NCI-H1417 treated with DMSO at 0.1 percent for 48 hours (cell line): ENCODE measurements at regions not wholly inside any gene's neighbourhood (a gene's known extent, or its start where the extent isn't known, plus 50 kb on each side); places are given as distances from the start of the nearest gene placed in this dataset.

Experiments
- DNase-seq: peaks from one replicate; lab custom pipeline; 2025; lab: John Stamatoyannopoulos, UW

DNA sequence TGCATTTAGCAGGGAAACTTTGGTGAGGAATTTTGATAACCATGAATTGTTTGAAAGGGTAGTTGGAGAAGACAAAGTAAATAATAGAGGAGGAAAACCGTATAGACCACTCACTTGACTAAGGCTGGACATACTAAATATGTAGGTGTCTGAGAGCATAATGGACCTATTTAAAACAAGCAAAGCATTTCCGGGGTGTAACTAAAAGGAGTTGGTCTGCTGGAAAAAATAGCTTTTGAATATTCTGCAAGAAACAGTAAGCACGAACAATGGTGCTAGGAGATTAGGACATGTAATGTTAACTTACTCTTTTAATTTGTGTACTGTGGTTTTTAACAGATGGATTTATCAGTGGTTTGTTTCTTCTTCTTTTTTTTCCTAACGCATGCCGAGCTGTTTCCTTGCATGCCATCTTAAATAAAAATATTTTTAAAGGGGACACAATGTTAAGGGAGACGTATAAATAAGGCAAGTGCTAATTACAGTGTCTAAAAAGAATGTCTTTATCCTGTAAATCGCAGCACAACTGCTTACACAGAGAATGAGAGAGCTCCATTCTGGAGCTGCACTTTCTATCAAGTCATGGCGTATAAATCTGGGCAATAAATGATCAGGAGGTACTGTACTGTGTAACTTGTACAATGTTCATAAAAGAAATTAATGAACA lies 492.1 kb downstream of the LMO4 start:
- no peak for DNase-seq

DNA sequence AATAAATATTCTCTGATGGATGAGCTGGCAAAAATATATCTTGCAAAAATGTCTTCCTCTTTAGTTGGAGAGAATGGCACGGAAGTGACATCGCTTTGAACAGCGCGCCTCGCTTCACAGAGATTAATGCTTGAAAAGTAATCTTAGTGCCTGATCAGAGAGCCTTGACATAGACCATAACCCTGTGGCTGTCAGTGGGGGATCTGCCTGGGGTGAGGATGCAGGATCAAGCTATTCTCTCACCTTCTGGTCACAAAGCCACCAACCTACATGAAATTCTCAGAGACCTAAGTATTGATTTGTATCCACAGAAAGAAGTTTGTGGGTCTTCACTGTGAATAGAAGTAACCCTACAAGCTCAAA lies 492.6 kb downstream of the LMO4 start:
- no peak for DNase-seq

DNA sequence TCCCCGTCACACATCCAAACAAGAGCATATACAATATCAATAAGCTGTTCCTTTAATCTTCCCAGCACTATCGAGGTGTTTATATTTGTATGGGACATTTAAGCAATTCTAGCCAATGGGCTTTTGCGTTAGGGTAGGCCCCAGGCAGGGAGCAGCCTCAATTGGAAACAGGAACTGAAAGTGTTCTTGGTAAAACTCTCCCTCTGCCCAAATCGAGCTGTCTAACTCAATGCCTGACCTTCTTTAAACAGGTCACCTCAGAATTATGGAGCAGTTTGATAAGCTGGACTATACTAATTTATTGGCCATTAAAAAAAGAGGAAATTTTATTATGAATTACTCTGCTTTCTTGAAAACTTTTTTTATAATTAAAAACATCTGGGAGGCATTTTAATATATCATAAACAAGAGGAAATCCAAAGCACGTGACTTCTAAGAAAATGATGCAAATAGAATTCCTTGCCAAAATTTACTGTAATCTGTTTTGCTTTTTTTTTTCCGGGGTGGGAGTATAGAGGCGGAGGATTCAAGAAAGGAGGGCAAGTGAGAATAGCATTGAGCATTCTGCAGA lies 498.1 kb downstream of the LMO4 start:
- no peak for DNase-seq

DNA sequence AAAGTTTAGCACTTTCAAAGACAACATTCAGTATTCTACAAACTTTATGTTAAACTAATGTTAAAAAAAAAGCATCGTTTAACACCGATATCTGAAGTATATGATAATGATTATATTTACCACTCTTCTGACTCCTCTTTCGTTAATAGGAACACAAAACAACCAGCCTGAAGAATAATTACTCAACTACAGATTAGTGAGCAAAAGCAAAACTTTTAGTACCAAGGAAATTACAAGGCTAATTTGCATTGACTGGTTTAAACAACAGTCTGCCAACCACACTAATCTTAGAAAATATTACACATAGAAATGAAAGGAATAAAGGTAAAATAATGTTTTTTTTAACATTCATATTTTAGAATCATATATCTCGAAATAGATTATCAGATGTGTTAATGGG lies 500.7 kb downstream of the LMO4 start:
- no peak for DNase-seq

DNA sequence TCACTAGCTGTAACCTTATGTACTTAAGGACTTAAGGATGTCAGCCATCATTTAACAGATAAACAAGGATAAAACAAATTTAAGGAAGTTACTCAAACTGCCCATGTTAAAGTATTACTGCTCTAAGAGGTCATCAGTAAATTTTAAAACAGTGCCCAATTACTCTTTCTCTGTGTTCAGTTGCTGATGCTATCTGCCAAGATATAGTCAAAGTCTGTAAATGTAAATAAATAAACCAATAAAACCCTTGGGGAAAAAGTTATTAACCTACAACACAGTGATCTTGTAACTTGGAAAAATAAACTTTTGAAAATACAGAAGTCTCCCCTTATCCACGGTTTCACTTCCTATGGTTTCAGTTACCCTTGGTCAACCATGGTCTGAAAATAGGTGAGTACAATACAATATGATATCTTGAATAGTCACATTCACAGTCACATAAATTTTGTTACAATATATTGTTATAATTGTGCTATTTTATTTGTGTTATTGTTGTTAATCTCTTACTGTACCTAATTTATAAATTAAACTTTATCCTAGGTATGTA lies 501.8 kb downstream of the LMO4 start:
- no peak for DNase-seq

DNA sequence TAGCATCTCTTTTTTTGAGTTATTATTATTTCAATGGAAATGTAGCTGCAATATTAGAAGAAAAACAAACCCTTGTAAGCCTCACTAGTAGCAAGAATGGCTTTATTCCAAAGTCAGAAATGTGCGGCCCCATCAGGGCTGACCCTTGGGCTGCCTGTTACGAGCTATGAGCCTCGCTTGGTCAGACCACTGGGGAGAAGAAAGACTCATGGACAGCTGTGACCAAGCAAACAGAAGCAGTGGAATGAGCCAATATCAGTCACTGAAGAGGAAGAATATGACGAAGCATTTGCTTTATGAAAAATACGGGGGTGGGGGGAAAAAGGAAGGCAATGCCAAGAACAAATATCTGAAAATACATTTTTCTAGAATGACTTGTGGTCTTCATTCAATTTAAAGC lies 504.5 kb downstream of the LMO4 start:
- DNase-seq, result no peak

DNA sequence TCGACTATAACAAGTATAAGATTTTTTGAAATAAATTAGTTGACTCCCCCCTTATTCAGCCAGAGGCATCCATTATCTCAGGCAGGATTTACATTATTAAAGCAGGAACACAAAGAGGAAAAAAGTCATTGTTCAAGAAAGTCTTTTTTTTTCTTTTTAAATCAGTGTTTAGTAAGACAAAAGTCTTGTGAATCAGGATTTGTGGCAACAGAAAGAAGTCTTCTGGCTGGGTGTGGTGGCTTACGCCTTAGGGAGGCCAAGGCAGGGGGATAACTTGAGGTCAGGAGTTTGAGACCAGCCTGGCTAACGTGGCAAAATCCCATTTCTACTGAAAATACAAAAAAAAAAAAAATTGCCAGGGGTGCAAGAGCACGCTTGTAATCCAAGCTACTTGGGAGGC lies 505.5 kb downstream of the LMO4 start:
- no peak for DNase-seq

DNA sequence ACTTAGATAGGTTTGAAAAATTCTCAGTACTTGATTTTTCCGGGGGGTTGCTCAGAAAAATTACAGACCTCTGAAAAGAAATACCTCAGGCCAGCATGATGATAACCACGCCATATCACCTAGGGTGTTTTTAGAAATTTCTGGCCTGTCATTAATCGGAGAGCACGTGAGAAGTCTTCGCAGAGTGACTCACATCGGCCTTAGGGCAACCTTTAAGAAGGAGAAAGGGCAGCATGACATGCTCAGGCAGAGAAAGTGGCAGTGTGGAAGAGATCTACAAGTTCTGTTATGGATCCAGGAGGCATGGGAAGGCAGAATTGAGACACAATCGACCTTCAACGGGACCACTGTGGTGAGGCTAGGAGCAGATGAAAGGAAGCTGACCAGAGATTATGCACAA lies 506.3 kb downstream of the LMO4 start:
- no peak for DNase-seq

DNA sequence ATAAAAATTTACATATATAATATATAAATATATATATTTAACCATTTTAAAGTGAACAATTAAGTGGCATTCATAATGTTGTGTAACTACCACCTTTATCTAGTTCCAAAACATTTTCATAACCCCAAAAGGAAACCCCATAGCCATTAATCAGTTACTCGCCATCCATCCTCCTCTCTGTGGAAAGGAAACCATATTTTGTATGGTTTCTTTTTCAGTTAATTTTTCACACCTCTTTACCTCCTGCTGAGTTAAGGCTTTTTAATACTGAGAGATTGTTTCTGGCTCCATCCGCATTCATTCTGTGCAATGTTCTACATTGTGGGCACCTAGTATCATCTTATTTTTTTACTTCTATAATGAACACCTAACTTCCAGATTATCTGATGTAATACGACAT lies 512.1 kb downstream of the LMO4 start:
- no peak for DNase-seq

DNA sequence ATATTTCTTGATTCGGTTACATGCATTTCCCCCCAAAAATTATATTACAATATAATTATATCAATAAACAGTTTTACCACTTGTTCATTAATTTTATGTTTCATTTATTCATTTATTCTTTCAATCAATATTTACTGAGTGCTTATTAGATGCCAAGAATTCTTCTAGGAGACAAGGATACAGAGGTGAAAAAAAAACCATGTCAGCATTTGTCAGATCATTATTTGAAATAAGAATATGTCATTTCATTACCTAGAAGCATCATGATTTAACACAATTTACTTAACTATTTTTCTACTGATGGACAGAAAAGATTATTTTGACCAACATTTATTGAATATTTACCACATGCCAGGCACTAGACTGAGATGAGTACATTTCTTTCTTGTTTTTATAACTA lies 512.7 kb downstream of the LMO4 start:
- no peak for DNase-seq

DNA sequence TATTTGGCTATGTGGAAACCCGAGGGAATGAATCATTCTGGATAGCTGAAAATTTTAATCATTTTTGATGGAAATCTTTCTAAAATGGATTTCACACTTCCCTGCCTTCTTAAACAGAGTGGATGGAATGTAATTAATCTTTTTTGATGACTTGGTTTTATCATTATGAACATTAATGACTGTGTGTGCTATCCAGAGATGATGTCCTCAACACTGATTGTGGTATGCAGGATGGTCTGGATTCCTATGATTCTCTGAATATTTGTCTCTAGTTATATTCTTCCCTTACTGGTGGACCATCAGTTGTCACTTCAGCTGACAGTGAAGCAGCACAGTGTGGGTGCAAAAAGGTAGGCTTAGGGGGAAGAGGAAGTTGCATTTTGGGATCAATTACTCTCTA lies 513.5 kb downstream of the LMO4 start:
- no peak for DNase-seq

DNA sequence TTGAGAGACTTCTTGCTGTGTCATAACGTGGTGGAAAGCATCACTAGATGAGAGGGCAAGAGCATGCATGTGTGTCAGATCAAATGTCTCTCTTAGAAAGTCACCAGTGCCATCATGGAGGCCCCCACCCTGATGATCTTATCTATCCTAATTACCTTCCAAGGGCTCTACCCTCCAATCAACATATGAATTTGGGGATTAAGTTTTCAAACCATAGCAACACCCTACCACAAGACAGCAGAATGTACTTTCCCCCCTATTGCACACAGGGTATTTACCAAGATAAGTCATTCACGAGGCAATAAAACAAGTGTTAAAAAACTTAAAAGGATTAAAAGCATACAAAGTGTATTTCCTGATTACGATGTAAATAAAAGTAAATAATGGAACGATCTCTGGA lies 515.6 kb downstream of the LMO4 start:
- DNase-seq, result no peak

DNA sequence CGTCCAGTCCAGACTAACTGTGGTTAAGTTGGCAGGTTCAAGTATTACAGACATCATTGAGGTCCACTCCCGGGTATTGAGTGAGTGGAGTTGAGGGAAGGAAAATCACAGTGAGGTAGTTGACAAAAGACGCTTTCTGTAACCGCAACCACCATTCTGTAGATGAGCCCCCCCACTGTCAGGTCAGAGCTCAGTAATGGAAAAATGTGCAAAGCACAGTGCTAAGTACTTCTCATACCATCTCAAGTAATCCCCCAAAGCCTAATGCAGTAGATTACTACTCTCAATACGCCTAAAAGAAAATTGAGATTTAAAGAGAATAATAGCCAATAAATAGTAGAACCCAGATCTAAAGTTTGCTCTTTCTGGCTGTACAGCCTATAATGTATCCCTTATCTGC lies 522.8 kb downstream of the LMO4 start:
- DNase-seq, result no peak

DNA sequence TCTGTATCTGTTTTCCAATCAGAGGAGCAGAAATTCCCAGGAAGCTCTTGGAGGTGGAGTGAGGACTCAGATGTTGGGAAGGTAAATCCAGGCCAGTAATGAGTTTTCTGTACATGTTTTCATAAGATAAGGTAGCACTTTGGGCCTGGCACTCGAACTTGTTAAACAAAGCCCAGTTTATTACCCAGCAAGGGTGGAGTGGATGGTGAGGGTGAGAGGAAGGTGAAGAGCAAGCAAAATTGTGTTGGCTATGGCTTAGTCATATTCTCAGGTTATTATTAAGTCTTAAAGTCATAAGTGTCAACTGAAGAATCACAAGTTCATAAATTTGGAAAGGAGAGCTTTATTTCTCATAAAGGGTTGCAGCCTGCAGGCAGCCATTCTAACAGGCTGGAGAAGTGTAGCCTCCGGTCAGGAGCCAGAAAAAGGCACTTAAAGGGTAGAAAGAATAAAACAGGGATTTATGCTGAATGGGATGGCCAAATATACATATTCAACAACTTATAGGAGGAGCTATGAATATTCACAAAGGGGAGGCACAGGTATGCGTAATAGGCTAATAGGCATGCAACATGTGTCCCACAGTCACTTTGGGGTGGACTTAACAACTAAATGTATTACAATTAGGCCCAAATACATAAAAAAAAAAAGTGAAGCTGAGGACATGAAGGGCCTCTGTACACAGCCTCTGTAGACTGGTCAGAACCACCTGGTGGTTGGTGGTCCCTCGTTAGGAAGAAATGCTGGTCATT lies 523.9 kb downstream of the LMO4 start:
- DNase-seq, result no peak

DNA sequence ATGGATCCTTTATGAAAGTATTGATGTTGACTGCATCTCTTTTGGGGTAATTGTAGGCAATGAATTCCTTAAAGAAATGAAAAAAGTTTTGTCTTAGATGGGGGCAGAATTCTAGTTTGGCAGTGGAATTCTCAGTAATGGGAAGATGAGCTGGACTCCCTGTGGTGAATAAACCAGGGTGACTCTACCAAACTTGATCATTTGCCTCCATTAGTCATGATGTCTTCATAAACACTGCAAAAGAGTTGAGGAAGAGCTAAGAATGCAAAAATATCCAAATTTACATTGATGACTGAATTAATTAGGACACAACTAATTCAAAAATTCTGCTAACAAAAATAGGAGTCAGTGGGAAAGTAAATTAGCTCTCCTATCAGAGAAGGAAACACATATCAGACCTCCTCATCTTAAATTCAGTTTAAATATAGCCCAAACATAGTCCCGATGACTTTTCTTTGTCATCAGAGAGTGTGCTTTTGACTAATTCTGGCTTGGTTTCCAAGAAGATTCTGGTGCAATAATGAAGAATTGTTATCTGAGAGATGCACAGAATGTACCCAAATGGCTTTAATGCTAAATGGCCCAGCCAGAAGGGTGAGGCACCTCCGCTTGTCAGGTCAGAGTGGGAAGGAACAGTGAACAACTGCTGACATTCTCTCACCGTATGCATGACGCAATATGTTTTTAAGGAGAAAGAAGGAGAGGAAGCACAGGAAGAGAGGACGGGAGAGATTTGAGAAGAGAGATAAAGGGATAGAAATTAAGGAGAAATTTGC lies 525.1 kb downstream of the LMO4 start:
- DNase-seq, result no peak

DNA sequence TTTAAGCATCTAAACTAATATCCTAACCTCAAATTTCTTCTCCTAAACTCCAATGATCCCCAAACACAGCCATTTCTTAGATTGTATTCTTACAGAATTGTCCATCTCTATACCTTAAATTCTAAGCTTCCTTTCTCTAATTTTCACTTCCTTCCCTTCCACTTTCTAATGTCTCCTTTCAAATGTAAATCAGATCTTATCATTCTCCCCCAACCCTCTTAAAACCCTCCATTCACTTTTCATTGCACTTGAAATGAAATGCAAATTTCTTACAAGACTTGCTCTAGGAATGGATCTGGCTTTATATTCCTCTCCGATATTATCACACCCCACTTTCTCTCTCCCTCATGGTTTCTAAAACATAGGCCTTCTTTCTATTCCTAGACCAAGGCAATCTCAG lies 534.6 kb downstream of the LMO4 start:
- no peak for DNase-seq

DNA sequence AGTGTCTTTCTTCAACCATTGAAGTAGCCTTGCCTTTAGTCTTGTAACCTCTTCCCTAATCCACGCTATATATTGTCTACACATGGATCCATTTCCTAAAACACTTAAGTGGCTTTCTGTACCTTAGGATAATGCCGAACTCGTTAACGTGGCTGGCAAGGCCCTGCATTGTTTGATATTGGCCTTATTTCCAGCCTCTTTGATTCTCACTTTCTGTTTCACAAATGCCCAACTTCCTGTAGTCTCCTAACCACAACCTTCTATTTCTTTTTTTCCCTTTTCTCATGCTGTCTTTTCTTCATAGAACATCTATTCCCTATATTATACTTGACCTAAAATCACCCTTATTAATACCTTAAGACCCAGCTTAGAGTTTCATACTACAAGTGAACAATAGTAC lies 536.0 kb downstream of the LMO4 start:
- DNase-seq, result no peak

DNA sequence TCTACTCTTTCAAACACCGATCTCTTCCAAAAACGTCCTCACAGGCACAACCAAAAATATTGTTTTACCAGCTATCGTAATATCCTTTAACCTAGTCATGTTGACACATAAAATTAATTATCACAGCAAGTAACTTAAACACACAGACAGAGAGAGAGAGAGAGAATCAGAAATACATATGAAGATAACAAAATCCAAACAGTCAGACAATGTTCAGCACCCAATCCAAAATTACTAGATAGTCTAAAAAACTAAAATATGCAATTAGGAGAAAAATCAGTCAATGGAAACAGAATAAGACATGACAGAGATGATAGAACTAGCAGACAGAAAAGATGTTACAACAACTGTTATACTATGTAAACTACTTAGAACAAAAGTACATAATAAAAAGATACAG lies 537.7 kb downstream of the LMO4 start:
- DNase-seq, result no peak

DNA sequence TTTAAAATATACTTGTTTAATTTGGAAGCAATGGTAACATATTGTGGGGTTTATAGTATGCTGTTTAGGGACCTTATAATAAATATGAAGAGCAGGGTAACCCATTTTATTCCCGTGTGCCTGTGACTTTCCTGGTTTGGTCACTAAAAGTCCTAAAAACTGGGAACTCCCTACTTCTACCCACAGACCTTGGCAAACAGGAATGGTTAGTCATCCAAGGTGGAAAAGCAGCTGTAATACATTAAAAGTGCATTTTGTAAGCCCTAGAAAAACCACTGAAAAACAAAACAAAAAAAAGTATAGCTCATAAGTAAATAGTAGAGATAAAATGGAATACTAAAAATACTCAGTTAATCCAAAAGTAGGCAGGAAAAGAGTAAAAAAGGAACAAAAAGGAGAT lies 538.9 kb downstream of the LMO4 start:
- no peak for DNase-seq

DNA sequence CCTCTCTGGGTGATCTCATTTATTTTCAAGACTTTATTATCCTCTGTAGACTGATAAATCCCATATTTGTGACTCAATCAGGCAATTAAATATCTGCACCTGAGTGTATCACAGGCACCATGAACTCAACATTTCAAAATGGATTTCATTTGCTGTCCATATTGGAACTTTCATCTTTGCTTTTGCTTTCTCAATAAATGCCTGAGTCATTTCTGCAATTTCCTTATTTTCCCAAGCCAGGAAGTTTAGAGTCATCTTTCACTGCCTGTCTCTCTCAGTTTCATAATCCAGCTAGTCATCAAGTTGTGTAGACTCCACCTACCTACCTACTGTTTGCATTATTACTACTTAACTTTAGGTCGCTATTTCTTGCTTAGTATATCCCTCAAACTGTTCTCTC lies 540.9 kb downstream of the LMO4 start:
- no peak for DNase-seq

DNA sequence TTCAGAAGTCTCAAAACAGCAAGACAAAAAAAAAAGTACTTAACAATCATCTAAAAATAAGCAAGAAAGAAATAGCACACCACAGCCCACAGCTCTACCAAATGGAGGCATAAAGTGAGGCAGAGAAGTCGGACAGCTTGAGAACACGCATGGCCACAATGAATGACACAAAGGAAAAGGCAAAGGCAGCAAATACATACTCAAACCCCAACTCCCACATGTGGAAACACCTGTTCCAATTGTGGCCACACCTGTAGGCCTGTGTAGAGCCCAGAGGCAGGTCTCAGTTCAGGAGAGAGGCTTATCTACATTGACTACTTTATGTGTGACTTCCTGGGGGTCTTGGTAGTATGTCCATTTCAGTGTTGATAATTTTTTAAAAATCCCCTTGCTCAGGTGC lies 543.5 kb downstream of the LMO4 start:
- DNase-seq, result no peak

DNA sequence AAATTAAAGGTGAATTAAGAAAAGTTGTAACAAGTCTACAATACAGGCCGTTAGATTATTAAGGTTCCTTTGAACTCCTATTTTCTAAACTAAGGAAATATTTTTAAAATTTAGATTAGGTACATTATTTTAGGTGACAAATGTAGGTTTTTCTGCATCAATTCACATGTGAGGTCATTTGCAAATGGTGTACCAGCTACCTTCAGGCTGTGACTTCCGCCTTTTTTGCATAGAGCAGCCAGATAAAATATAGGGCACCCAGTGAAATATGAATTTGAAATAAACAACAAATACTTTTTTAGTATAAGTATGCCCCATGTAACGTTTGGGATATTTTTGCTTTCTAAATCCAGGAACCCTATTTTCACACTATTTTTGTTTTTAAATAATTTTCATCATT lies 544.0 kb downstream of the LMO4 start:
- DNase-seq, result no peak

DNA sequence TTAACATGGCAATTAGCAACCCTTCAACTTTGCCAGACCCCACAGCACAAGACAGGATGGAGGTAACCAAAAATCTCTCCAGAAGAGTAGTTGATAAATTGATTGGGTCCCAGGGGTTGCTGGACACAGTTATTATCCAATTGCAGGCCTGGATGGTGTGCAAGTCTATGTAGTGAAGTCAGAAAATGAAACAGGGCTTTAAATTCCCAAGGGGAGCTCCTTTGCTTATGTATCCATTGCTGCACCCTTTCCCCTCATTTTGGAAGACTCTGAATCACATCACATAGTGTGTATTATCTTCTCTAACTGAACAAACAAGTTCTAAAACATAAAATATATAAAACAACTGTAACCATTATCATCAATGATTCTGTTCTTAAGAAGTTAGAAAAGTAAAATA lies 550.2 kb downstream of the LMO4 start:
- no peak for DNase-seq
